GM12864 (cell line): ENCODE measurements at regions not wholly inside any gene's neighbourhood (a gene's known extent, or its start where the extent isn't known, plus 50 kb on each side); places are given as distances from the start of the nearest gene placed in this dataset.

ENCODE experiments used
- DNase-seq: peaks from one replicate; pipeline ENCODE4 v3.0.0-alpha.2; 2011; ENCODE audit warnings: low read depth
- H3K4me3 ChIP-seq: 2 replicates; pipeline ENCODE4 v1.5.1; 2011; ENCODE audit warnings: mild to moderate bottlenecking, low read depth, low read length, control low read depth
- TF ChIP-seq, protein P1 (sequence below): IDR thresholded peaks from 2 replicates; pipeline ENCODE4 v1.5.1; 2011; ENCODE audit warnings: low read depth, mild to moderate bottlenecking, moderate library complexity, low read length, control low read depth, inconsistent platforms; ENCODE audit errors: missing control alignments

DNA sequence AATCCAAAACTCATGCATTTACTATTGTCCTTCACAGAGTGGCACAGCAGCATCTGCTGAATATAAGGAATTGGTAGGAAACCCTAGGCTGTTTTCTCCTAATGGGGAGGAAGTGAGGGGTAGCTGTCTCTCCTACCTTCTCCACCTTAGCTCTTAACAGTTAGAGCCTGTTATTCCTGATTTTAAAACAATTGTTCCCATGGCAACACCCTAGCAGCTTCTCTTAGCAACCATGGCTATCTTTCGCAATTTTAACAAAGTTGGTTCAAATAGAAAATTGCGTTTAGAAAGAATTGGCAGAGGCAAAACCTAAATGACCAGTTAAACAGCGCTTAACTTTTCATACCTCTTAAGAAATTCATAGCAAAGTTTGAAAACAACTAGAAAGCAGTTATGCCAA is 603.4 kb upstream of the AUTS2 start:
- no peak overlapping the region for H3K4me3 ChIP-seq
- TF ChIP-seq, protein P1, sequence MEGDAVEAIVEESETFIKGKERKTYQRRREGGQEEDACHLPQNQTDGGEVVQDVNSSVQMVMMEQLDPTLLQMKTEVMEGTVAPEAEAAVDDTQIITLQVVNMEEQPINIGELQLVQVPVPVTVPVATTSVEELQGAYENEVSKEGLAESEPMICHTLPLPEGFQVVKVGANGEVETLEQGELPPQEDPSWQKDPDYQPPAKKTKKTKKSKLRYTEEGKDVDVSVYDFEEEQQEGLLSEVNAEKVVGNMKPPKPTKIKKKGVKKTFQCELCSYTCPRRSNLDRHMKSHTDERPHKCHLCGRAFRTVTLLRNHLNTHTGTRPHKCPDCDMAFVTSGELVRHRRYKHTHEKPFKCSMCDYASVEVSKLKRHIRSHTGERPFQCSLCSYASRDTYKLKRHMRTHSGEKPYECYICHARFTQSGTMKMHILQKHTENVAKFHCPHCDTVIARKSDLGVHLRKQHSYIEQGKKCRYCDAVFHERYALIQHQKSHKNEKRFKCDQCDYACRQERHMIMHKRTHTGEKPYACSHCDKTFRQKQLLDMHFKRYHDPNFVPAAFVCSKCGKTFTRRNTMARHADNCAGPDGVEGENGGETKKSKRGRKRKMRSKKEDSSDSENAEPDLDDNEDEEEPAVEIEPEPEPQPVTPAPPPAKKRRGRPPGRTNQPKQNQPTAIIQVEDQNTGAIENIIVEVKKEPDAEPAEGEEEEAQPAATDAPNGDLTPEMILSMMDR = no peak
- no peak for DNase-seq

DNA sequence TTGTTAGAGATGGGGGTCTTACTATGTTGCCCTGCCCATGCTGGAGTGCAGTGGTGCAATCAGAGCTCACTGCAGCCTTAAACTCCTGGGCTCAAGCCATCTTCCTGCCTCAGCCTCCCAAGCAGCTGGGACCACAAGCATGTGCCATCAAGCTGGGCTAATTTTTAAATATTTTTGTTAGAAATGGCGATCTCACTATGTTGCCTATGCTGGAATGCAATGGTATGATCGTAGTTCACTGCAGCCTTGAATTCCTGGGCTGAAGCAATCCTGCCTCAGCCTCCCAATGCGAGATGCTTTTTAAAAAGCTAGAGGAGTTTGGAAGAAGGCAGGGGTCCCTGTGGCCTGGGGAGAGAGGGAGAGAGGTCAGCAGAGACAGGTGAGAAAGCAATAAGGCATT is 600.1 kb upstream of the AUTS2 start:
- TF ChIP-seq, protein P1 = no peak
- no peak for DNase-seq
- no peak overlapping the region for H3K4me3 ChIP-seq

DNA sequence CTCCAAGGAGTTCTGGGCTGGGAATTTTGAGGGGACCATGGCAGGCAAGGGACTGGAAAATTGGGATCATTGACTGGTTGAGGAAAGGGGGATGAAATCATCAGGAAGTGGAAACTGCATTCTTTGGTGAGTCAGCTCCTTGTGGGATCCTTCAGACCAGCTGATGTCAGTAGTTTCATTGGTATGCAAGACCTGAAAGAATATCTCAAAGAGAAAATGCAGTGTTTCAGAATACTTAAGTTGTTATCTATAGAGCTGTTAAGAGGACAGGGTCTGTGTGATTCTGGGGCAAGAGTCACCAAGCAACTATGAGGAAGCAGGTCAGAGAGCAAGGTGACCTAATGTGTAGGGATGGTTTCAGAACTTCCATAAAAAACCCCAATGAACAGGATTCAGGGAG is 595.9 kb upstream of the AUTS2 start:
- TF ChIP-seq, protein P1 = no peak
- DNase-seq = no peak

DNA sequence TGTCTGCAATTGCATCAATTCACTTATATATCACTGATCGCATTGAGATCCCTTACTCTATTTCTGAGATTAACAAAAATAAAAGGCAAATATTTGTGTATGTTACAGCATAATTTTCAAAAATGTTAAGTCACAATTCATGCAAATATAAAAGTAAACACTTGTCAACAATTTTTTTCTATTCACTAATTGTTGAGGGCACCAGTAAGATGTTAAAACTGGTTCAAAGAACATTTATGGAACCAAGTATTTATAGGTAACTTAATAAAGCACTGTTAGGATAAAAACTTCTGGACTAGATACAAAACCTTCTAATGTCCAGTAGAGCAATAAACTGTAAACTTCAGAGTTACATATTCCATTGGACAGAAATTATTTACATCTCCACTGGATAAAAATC is 586.1 kb upstream of the AUTS2 start:
- TF ChIP-seq, protein P1 = no peak
- DNase-seq = no peak
- no peak overlapping the region for H3K4me3 ChIP-seq

More for the DNA sequence above, 595.9 kb upstream of the AUTS2 start:
- H3K4me3 ChIP-seq = no peak overlapping the region

DNA sequence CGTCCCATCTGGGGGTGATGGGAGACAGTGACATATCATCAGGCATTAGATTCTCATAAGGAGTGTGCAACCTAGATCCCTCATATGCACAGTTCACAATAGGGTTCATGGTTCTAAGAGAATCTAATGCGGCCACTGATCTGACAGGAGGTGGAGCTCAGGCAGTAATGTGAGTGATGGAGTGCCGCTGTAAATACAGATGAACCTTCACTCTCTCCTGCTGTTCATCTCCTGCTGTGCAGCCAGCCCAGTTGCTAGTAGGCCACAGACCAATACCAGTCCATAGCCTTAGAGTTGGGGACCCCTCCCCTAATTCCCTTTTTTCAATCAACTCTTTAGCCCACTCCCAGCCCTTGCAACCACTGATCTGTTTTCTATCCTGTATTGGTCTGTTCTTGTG is 581.1 kb upstream of the AUTS2 start:
- TF ChIP-seq, protein P1 = no peak
- H3K4me3 ChIP-seq = no peak overlapping the region
- DNase-seq = no peak

DNA sequence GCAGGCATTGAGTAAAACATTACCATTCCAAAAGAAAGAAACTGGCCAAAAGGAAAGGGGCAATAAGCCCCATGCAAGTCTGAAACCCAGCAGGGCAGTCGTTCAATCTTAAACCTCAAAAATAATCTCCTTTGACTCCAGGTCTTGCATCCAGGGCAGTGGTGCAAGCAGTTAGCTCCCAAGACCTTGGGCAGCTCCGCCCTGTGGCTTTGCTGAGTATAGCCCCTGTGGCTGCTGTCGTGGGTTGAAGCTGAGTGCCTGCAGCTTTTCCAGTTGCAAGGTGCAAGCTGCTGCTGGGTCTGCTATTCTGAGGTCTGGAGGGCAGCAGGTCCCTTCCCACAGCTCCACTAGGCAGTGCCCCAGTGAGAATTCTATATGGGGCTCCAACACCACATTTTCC is 580.1 kb upstream of the AUTS2 start:
- no peak for DNase-seq

DNA sequence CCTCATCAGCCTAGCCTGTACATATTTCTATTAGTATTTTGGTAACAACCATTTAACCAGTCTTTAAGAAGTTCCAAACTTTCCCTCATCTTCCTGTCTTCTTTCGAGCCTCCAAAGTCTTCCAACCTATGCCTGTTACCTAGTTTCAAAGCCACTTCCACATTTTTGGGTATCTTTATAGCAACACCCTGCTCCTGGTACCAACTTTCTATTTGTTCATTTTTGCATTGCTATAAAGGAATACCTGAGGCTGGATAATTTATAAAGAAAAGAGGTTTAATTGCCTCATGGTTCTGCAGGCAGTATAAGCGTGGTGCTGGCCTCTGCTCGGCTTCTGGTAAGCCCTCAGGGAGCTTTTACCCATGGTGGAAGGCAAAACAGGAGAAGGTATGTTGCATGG is 578.8 kb upstream of the AUTS2 start:
- TF ChIP-seq, protein P1 = no peak
- no peak for DNase-seq
- no peak overlapping the region for H3K4me3 ChIP-seq

More for the DNA sequence above, 580.1 kb upstream of the AUTS2 start:
- TF ChIP-seq, protein P1 = no peak
- no peak overlapping the region for H3K4me3 ChIP-seq
